HUES6 (cell line): ENCODE measurements at regions not wholly inside any gene's neighbourhood (a gene's known extent, or its start where the extent isn't known, plus 50 kb on each side); places are given as distances from the start of the nearest gene placed in this dataset.

ENCODE experiments used
- H3K27ac ChIP-seq: 2 replicates; pipeline ENCODE4 v1.7.0; 2013; ENCODE audit warnings: low read depth, mild to moderate bottlenecking, low read length, inconsistent platforms
- H3K27me3 ChIP-seq: 2 replicates; pipeline ENCODE4 v1.6.1; 2013; ENCODE audit warnings: low read length; ENCODE audit not compliant: control insufficient read depth, insufficient read depth
- H3K36me3 ChIP-seq: 2 replicates; pipeline ENCODE4 v1.6.1; 2013; ENCODE audit warnings: low read length; ENCODE audit not compliant: control insufficient read depth, insufficient read depth
- H3K4me1 ChIP-seq: 2 replicates; pipeline ENCODE4 v1.6.1; 2013; ENCODE audit warnings: low read length; ENCODE audit not compliant: control insufficient read depth, insufficient read depth
- H3K4me3 ChIP-seq: 2 replicates; pipeline ENCODE4 v1.5.1; 2013; ENCODE audit warnings: low read depth, low read length
- H3K9ac ChIP-seq: one replicate; pipeline ENCODE4 v1.6.1; 2013; ENCODE audit warnings: mild to moderate bottlenecking, low read length
- H3K9me3 ChIP-seq: 2 replicates; pipeline ENCODE4 v1.6.1; 2013; ENCODE audit warnings: low read depth, low read length; ENCODE audit not compliant: control insufficient read depth, insufficient read depth

DNA sequence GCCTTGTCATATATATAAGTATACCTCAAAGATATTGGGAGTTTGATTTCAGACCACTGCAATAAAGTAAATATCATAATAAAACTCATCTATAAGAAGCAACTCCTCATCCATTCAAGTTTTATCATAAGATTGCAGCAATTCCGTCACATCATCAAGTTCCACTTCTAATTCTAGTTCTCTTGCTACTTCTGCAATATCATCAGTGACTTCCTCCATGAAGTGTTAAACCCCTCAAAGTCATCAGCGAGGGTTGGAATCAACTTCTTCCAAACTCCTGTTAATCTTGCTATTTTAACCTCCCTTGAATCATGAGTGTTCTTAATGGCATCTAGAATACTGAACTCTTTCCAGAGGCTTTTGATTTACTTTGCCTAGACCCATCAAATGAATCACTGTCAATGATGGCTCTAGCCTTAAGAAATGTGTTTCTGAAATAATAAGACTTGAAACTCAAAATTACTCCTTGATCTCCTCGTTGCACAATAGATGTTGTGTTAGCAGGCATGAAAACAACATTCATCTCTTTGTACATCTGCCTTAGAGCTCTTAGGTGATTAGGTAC, 88.3 kb downstream of the RPE65 start:
- Histone ChIP-seq H3K36me3 (no peaks in the 10 kb centered on the region), H3K9ac (no peak overlapping the region), H3K4me1 (no peaks in the 10 kb centered on the region; the same call in 1 of the 2 replicates), H3K4me3 (no peak overlapping the region), H3K9me3 (no peaks in the 10 kb centered on the region), H3K27me3 (no peaks in the 10 kb centered on the region), H3K27ac (no peak overlapping the region)

GRCh38 chr1:68359045-68359444, 90.7 kb downstream of the RPE65 start:
- Histone ChIP-seq H3K27ac (no peak overlapping the region), H3K4me3 (no peak overlapping the region)

GRCh38 chr1:68358439-68358838, 91.3 kb downstream of the RPE65 start:
- Histone ChIP-seq H3K4me1 (no peaks in the 10 kb centered on the region), H3K9me3 (no peaks in the 10 kb centered on the region), H3K27ac (no peak overlapping the region), H3K27me3 (no peaks in the 10 kb centered on the region), H3K9ac (no peak overlapping the region), H3K36me3 (no peaks in the 10 kb centered on the region), H3K4me3 (no peak overlapping the region)

More at GRCh38 chr1:68359045-68359444, 90.7 kb downstream of the RPE65 start:
- Histone ChIP-seq H3K9ac (no peak overlapping the region), H3K9me3 (no peaks in the 10 kb centered on the region), H3K36me3 (no peaks in the 10 kb centered on the region), H3K4me1 (no peaks in the 10 kb centered on the region), H3K27me3 (no peaks in the 10 kb centered on the region)

DNA sequence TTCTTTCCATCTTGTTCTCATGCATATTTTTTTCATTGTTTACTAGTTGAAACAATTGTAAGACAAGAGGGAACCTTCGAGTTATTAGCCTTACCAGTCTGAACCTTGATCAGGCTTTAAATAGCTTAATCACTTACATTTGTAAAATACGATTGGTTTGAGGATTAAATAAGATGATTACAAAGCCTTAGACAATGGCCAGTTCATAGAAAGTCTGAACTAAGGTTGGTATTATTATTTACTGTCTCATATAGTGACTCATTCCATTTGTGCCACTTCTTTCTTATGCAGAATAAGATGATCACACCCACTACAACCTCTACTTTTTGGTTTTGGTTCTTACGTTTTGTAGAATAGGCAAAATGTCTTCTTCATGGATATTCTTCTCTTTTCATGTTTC, 94.1 kb downstream of the RPE65 start:
- Histone ChIP-seq H3K9ac (no peak overlapping the region), H3K4me1 (no peaks in the 10 kb centered on the region), H3K9me3 (no peaks in the 10 kb centered on the region), H3K4me3 (no peak overlapping the region), H3K27ac (no peak overlapping the region), H3K36me3 (no peaks in the 10 kb centered on the region), H3K27me3 (no peaks in the 10 kb centered on the region)

DNA sequence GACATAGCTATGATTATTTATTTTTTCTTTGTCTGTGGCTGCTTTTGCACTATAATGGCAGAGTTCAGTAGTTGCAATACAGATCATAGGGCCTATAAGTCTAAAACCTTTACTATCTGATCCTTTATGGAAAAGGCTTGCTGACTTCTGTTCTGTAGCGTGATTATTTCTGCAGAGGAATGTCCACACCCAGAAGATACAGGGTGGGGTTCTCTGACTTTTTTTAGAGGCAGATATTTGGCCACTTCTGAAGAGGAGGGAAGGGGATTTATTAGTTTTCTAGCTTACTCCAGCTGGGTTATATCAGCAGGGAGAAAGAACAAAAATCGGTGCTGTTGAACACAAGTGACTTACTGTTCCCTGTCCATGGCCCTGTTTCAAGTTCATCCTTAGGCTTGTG, 97.6 kb downstream of the RPE65 start:
- Histone ChIP-seq H3K27me3 (no peaks in the 10 kb centered on the region), H3K4me1 (no peaks in the 10 kb centered on the region), H3K9ac (no peak overlapping the region), H3K4me3 (no peak overlapping the region), H3K27ac (no peak overlapping the region), H3K36me3 (no peaks in the 10 kb centered on the region), H3K9me3 (no peaks in the 10 kb centered on the region)

DNA sequence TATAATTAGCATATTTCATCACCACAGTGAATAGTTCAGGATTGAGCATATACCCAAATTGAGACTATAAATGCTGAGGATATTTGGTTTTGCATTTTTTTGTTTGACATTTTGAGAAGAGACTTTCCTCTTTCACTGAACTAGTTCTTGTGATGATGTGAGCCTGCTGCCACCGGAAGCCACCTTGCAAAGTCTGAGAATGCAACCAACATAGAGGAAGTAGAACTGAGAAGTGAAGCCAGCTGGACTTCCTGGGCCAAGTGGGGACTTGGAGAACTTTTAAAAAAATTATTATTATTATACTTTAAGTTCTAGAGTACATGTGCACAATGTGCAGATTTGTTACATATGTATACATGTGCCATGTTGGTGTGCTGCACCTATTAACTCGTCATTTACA, 102.3 kb downstream of the RPE65 start:
- Histone ChIP-seq H3K4me1 (no peaks in the 10 kb centered on the region), H3K27me3 (no peaks in the 10 kb centered on the region), H3K9me3 (no peaks in the 10 kb centered on the region), H3K27ac (no peak overlapping the region), H3K36me3 (no peaks in the 10 kb centered on the region), H3K9ac (no peak overlapping the region), H3K4me3 (no peak overlapping the region)

DNA sequence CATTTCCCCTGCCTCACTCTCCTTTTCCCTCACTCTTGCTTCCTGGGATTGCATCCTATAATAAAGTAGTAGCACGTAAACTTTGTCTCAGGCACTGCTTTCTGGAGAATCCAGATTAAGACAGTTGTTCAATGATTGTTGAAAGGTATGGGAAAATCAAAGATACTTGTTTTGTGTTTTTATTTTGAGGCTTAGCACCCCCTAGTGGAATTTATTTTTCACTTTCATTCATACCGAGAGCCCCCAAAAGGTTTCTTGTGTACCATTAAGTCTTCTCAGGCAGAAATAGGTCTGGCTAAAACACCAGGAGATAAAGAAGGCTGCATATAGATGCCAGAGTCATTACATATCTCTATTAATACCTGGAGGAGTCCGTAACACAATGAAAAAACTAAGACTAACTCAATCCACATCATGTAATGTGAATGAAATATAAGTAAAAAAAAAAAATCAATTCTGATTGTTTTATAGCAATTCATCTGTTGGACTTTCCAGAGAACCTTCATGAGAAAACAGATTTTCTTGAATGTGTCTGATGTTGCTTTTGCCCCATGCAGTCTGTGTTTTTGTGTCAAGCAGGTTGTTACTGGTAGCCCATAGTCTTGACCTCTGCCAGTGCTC, 103.5 kb downstream of the RPE65 start:
- H3K4me3 ChIP-seq, result no peak overlapping the region
- no peaks in the 10 kb centered on the region for H3K36me3 ChIP-seq
- H3K27me3 ChIP-seq, result no peaks in the 10 kb centered on the region
- no peaks in the 10 kb centered on the region for H3K9me3 ChIP-seq
- H3K9ac ChIP-seq, result no peak overlapping the region
- no peak overlapping the region for H3K27ac ChIP-seq
- no peaks in the 10 kb centered on the region for H3K4me1 ChIP-seq

DNA sequence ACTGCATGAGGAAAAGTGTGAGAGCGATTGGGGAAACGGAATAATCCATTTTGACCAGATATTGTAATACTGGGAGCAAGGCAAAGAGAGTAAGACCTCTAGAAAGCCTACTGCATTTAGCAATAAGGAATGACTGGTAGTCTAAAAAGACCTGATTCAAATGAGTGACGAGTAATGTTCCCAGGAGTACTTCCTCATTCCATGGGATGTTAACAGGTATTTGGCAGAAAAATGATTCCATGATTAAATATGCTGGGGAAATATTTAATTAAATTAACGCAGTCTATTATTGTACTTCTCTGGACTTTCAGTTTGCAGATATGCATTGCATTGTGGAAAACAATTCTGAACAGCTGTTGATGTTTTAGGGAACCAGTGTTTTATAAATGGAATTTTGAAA, 105.5 kb downstream of the RPE65 start:
- Histone ChIP-seq H3K27me3 (no peaks in the 10 kb centered on the region), H3K36me3 (no peaks in the 10 kb centered on the region), H3K27ac (no peak overlapping the region), H3K9me3 (no peaks in the 10 kb centered on the region), H3K9ac (no peak overlapping the region), H3K4me3 (no peak overlapping the region), H3K4me1 (no peaks in the 10 kb centered on the region)

DNA sequence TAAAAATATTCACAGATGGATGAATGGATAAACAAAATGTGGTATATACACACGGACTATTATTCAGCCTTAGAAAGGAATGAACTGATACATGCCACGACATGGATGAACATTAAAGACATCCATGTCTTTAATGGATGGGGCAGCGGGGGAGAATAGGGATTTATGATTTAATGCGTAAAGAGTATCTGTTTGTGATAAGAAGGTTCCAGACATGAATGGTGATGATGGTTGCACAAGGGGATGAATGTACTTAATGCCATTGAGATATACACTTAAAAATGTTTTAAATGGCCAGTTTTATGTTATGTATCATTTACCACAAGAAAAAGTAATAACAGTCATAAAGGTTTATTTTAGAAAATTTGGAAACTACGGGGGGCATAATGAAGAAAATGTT, 108.6 kb upstream of the WLS start:
- no peak overlapping the region for H3K4me3 ChIP-seq
- no peaks in the 10 kb centered on the region for H3K9me3 ChIP-seq
- no peak overlapping the region for H3K9ac ChIP-seq
- H3K27ac ChIP-seq, result no peak overlapping the region
- H3K27me3 ChIP-seq, result no peaks in the 10 kb centered on the region
- H3K36me3 ChIP-seq, result no peaks in the 10 kb centered on the region
- no peaks in the 10 kb centered on the region for H3K4me1 ChIP-seq

- no peaks in the 10 kb centered on the region for H3K4me1 ChIP-seq
- no peak overlapping the region for H3K27ac ChIP-seq
- no peak overlapping the region for H3K9ac ChIP-seq
- no peak overlapping the region for H3K4me3 ChIP-seq
- no peaks in the 10 kb centered on the region for H3K27me3 ChIP-seq
- no peaks in the 10 kb centered on the region for H3K36me3 ChIP-seq
- H3K9me3 ChIP-seq, result no peaks in the 10 kb centered on the region
Observed at GRCh38 chr1:68339505-68339904, 107.2 kb upstream of the WLS start.

GRCh38 chr1:68338081-68338480, 105.8 kb upstream of the WLS start:
- Histone ChIP-seq H3K4me1 (no peaks in the 10 kb centered on the region), H3K27me3 (no peaks in the 10 kb centered on the region), H3K27ac (no peak overlapping the region), H3K36me3 (no peaks in the 10 kb centered on the region), H3K9ac (no peak overlapping the region), H3K9me3 (no peaks in the 10 kb centered on the region), H3K4me3 (no peak overlapping the region)
